NCI-H2227 treated with DMSO at 0.1 percent for 48 hours (cell line): ENCODE measurements at regions not wholly inside any gene's neighbourhood (a gene's known extent, or its start where the extent isn't known, plus 50 kb on each side); places are given as distances from the start of the nearest gene placed in this dataset.
A peak's percentile ranks its signal among the peaks of the same experiment; 100 is the strongest.

Source experiments
- DNase-seq: peaks from one replicate; lab custom pipeline; 2025; lab: John Stamatoyannopoulos, UW

- DNase-seq: no peak
These were observed 86.4 kb upstream of the ALDH1L1 start for GRCh38 chr3:126266850-126267168.

- DNase-seq: no peak
These were observed 86.0 kb upstream of the ALDH1L1 start for GRCh38 chr3:126266291-126266840.

DNA sequence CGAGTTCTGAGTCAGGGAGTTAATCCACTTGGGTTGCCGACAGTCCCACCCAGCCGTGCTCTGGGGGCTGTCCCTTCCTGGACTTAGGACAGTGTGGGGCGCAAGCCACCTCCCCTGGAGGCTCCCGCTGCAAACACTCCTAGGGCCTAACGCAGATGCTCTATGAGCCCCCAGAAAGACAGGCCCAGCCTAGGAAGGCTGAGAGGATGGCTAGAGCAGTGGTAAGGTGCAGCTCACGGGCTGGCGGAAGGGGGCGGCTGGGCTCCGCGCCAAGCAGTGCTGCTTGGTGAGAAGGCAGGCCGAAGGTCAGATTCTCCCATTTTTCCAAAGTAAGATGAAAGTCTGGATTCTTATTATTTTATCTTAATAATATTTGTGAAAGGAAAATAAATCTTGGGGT, 84.6 kb upstream of the ALDH1L1 start:
- DNase-seq: no peak

DNA sequence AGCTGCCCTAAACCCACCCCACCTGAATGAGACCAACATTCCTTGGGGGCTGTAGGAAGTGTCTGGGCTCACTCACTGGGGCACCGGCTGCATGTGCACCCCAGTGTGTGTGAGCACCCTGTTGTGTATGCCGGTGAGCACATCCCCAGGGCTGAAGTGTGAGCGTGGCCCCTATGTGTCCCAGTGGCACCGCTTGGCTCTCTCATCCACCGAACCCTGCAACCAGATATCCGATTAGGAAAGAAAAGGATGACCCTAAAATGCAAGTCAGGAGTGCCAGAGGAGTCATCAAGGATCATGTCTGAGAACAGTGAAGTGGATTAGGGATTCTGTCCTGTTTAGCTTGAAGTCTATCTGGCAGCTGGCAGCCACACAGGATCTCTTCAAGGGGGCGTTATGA, 84.0 kb upstream of the ALDH1L1 start:
- no peak for DNase-seq

GRCh38 chr3:126263971-126264370, 83.6 kb upstream of the ALDH1L1 start:
- no peak for DNase-seq

GRCh38 chr3:126263539-126263938, 83.2 kb upstream of the ALDH1L1 start:
- no peak for DNase-seq

DNA sequence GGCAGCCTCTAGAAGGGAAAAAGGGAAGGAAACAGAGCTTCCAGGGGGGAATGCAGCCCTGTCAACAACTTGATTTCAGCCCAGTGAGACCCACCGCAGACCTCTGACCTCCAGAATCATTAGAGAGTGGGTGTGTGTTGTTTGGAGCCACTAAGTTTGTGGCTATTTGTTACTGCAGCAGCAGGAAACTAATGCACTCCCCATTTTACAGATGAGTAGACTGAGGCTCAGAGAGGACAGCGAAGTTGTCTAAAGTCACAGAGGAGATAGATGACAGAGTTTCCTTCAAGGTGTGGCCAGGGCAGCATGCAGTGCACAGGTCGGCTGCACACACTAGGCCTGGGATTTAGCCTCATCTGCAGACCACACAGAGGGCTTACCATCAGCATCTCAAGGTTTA, 81.8 kb upstream of the ALDH1L1 start:
- DNase-seq: no peak

GRCh38 chr3:126261037-126261436, 80.7 kb upstream of the ALDH1L1 start:
- DNase-seq: no peak

GRCh38 chr3:126259411-126260391, 79.3 kb upstream of the ALDH1L1 start:
- DNase-seq: no peak

GRCh38 chr3:126258670-126259069, 78.3 kb upstream of the ALDH1L1 start:
- no peak for DNase-seq

DNA sequence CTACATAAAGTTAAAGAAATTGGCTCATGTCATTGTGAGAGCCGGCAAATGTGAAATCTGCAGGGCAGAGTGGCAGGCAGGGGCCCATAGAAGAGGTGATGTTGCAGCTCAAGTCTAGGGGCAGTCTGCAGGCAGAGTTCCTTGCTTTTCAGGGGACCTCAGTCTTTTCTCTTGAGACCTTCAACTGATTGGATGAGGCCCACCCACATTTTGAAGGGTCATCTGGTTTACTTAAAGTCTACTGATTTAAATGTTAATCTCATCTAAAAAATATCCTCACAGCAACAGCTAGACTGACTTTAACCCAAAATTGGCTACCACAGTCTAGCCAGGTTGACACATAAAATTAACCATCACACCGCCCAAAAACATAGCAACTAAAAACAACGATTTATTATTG, 77.6 kb upstream of the ALDH1L1 start:
- DNase-seq: no peak

GRCh38 chr3:126257174-126257573, 76.8 kb upstream of the ALDH1L1 start:
- no peak for DNase-seq

GRCh38 chr3:126256251-126256650, 75.9 kb upstream of the ALDH1L1 start:
- no peak for DNase-seq

DNA sequence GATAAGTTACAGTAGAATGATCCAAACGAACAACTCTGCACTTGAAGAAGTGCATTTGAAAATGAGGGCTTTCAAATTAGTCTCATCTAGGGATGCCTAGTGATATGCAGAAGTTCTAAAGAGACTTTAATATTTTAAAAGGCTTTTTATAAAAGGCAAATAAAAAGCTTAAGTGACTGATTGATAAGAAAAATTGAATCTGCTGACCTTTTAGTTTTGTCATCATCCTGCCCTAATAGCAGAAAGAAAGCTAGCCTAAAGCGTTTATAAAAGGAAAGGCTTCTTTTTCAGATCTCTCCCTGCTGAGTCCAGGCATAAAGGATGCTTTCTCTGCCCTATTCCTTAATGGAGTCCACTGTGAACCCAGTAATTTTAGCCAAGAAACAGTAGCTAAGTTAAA, 72.7 kb upstream of the ALDH1L1 start:
- DNase-seq: no peak

GRCh38 chr3:126252373-126252772, 72.0 kb upstream of the ALDH1L1 start:
- no peak for DNase-seq

DNA sequence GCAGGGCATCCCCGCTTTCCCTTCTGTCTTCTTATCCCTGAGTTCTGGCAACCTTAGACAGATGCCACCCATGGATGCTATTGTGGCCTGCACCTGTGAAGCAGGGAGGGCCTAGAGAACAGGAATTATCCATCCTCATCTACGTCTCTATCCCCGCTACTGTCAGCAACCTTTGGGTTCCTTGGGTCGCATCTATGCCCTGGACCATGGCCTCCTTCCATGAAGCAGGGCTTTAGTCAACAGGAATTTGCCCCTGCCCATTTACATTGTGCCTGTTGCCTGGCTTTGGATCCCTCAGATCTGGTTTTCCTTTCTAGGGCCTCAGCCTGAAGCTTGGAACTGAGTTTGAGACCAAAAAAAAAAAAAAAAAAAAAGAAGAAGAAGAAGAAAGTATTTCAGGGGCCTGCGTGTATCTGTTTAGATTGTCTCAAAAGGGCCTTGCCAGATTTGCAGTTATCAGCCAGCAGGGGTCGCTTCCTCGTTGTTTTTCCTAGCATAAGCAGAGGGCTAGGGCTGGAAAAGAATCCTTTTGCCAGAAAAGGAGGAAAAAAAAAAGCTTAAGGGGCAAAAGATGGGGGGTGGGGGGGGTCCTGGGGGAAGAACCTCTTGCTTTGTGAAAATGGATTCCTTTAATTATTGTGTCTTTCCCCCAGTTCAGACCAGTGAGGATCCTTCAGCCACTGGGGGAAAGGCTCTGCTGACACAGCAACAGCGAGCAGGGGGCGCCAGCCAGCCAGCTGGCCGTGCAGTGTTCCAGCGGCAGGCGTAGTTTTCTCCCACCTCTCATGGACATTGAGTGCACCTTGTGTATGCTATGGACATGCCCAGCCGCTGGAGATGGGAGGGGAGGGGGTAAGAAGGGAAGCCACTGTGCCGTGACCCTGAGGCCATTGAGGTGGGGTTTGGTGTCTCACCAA, 65.7 kb upstream of the ALDH1L1 start:
- DNase-seq: peak; percentile 14
